ENCODE measurements at regions not wholly inside any gene's neighbourhood (a gene's known extent, or its start where the extent isn't known, plus 50 kb on each side); places are given as distances from the start of the nearest gene placed in this dataset.

- Histone ChIP-seq H3K27me3 (ENCODE audit: insufficient read depth, low read length) (peaks cover 7% of the 10 kb centered on the region), H4K20me1 (ENCODE audit: insufficient read depth, low read length) (no peaks in the 10 kb centered on the region), H3K4me2 (ENCODE audit: low read length) (peak overlapping the region; percentile 52; the same call in 1 of the 2 replicates), H3F3A (ENCODE audit: insufficient read depth, low read length) (no peaks in the 10 kb centered on the region), H3K4me1 (ENCODE audit: insufficient read depth, low read length, severe bottlenecking) (no peaks in the 10 kb centered on the region), H3K79me2 (ENCODE audit: insufficient read depth, low read length) (no peaks in the 10 kb centered on the region), H3K9me2 (ENCODE audit: low read depth, low read length) (no peaks in the 10 kb centered on the region), H2AFZ (ENCODE audit: low read length) (no peak overlapping the region), H3K27ac (ENCODE audit: low read depth, low read length, poor library complexity, severe bottlenecking) (no peak overlapping the region), H3K9ac (ENCODE audit: low read length) (no peak overlapping the region), H3K36me3 (ENCODE audit: insufficient read depth, low read length) (no peaks in the 10 kb centered on the region), H3K4me3 (ENCODE audit: low read depth, low read length, poor library complexity, severe bottlenecking) (peak overlapping the region; percentile 25), H3K9me3 (ENCODE audit: low read length) (no peaks in the 10 kb centered on the region)
- TF ChIP-seq EZH2 (IDR thresholded peaks at IDR 0.05; ENCODE audit: borderline replicate concordance, low read length) = no peak
- TF ChIP-seq, protein P1, sequence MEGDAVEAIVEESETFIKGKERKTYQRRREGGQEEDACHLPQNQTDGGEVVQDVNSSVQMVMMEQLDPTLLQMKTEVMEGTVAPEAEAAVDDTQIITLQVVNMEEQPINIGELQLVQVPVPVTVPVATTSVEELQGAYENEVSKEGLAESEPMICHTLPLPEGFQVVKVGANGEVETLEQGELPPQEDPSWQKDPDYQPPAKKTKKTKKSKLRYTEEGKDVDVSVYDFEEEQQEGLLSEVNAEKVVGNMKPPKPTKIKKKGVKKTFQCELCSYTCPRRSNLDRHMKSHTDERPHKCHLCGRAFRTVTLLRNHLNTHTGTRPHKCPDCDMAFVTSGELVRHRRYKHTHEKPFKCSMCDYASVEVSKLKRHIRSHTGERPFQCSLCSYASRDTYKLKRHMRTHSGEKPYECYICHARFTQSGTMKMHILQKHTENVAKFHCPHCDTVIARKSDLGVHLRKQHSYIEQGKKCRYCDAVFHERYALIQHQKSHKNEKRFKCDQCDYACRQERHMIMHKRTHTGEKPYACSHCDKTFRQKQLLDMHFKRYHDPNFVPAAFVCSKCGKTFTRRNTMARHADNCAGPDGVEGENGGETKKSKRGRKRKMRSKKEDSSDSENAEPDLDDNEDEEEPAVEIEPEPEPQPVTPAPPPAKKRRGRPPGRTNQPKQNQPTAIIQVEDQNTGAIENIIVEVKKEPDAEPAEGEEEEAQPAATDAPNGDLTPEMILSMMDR (IDR thresholded peaks at IDR 0.05; ENCODE audit: low read length) = no peak
Measured at GRCh38 chr12:30822385-30823155, 67.8 kb upstream of the CAPRIN2 start.

- no peaks in the 10 kb centered on the region for H3K36me3 ChIP-seq (ENCODE audit: insufficient read depth, low read length)
- no peaks in the 10 kb centered on the region for H3K9me2 ChIP-seq (ENCODE audit: low read depth, low read length)
- H3K4me1 ChIP-seq (ENCODE audit: insufficient read depth, low read length, severe bottlenecking) = no peaks in the 10 kb centered on the region
- H4K20me1 ChIP-seq (ENCODE audit: insufficient read depth, low read length) = no peaks in the 10 kb centered on the region
- no peak overlapping the region for H3K27ac ChIP-seq (ENCODE audit: low read depth, low read length, poor library complexity, severe bottlenecking)
- H3K9ac ChIP-seq (ENCODE audit: low read length) = no peak overlapping the region
- no peaks in the 10 kb centered on the region for H3F3A ChIP-seq (ENCODE audit: insufficient read depth, low read length)
- H3K9me3 ChIP-seq (ENCODE audit: low read length) = no peaks in the 10 kb centered on the region
- TF ChIP-seq, protein P1 (IDR thresholded peaks at IDR 0.05; ENCODE audit: low read length) = no peak
- no peak for TF ChIP-seq EZH2 (IDR thresholded peaks at IDR 0.05; ENCODE audit: borderline replicate concordance, low read length)
- no peak overlapping the region for H3K4me2 ChIP-seq (ENCODE audit: low read length)
- H3K79me2 ChIP-seq (ENCODE audit: insufficient read depth, low read length) = no peaks in the 10 kb centered on the region
- no peak overlapping the region for H3K4me3 ChIP-seq (ENCODE audit: low read depth, low read length, poor library complexity, severe bottlenecking)
- H2AFZ ChIP-seq (ENCODE audit: low read length) = no peak overlapping the region
- H3K27me3 ChIP-seq (ENCODE audit: insufficient read depth, low read length) = peaks cover 7% of the 10 kb centered on the region; the same call in 1 of the 2 replicates
Measured at GRCh38 chr12:30820406-30820946, 65.7 kb upstream of the CAPRIN2 start.

GRCh38 chr12:30818562-30818961, 63.8 kb upstream of the CAPRIN2 start:
- H3K9ac ChIP-seq (ENCODE audit: low read length) = no peak overlapping the region
- H3K36me3 ChIP-seq (ENCODE audit: insufficient read depth, low read length) = no peaks in the 10 kb centered on the region
- no peak overlapping the region for H3K4me2 ChIP-seq (ENCODE audit: low read length)
- no peak overlapping the region for H3K4me3 ChIP-seq (ENCODE audit: low read depth, low read length, poor library complexity, severe bottlenecking)
- H3F3A ChIP-seq (ENCODE audit: insufficient read depth, low read length) = no peaks in the 10 kb centered on the region
- TF ChIP-seq, protein P1 (IDR thresholded peaks at IDR 0.05; ENCODE audit: low read length) = no peak
- TF ChIP-seq EZH2 (IDR thresholded peaks at IDR 0.05; ENCODE audit: borderline replicate concordance, low read length) = no peak
- no peak overlapping the region for H2AFZ ChIP-seq (ENCODE audit: low read length)
- H3K4me1 ChIP-seq (ENCODE audit: insufficient read depth, low read length, severe bottlenecking) = no peaks in the 10 kb centered on the region
- no peak overlapping the region for H3K27ac ChIP-seq (ENCODE audit: low read depth, low read length, poor library complexity, severe bottlenecking)
- no peaks in the 10 kb centered on the region for H3K79me2 ChIP-seq (ENCODE audit: insufficient read depth, low read length)
- no peaks in the 10 kb centered on the region for H3K9me3 ChIP-seq (ENCODE audit: low read length)
- no peaks in the 10 kb centered on the region for H4K20me1 ChIP-seq (ENCODE audit: insufficient read depth, low read length)
- H3K27me3 ChIP-seq (ENCODE audit: insufficient read depth, low read length) = peaks cover 7% of the 10 kb centered on the region; the same call in 1 of the 2 replicates
- no peaks in the 10 kb centered on the region for H3K9me2 ChIP-seq (ENCODE audit: low read depth, low read length)
